ENCODE measurements at regions not wholly inside any gene's neighbourhood (a gene's known extent, or its start where the extent isn't known, plus 50 kb on each side); places are given as distances from the start of the nearest gene placed in this dataset.

DNA sequence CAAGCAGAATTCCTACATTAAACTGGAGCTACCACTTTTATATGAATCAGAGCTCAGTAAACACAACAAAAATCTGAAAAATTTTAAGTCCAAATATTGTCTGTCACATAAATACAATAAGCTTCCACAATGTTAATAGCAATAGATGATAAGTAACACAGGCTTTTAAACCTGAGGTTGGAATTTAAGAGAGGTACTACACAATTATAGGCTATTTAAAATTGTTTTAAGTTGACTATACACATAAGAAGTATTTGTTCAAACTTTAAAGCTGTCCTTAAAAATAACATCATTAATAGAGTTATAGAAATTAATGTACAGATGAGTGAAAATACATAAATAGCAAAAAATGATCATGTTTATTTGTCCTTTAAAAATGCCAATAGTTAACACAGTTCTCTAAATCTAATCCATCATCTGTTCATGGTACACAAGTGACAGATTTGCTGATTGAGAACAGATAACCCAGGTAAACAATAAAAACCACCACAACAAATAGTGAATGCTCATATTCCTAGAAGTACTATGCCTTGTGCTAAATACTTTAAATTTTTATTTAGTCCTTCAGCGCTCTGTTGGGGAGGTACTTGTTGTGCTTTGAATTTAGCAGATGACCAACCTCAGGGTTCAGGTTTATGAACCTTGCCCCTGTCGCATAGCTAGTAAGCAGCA, 382.3 kb upstream of the ID4 start:
- intact Hi-C loops (cut with DNase I), result no loop called here
- DNase-seq (ENCODE audit: low spot score), result no peak

DNA sequence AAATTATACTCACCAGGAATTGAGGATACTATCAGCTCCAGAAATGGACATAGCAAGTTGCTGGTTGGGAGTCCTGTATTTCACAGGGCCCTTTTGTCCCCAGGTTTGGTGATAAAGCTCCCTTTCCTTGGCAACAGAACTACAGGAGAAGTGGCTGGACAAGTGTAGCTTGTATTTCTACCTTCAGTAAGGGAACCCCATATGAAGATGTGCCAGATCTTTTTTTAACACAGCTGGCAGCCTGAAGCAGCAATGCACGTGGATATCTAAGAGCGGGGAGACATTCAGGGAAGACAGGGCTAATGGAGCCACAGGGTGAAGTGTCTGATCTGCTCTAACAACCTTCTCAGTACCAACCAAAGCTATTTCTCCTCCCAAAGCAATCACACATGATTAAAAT, 373.9 kb upstream of the ID4 start:
- no peak for DNase-seq (ENCODE audit: low spot score)
- intact Hi-C loops (cut with DNase I), result no loop called here

DNA sequence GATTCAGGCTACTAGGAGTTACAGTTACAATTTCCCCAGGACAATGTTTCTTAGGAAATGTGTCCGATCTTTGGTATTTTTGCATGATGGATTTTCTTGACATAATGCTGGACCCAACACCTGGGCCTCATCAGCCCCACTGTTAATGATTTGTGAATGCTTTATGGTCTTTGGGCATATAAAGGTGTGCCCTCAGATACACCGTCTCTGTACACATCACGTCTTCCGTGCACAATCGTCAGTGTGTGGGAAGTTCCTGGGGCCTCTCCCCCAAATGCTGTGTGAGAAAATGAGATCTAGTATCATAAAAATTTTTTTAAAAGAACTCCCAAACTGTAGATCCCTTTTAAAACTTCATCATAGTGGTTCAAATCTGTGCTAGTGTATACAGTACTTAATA, 373.2 kb upstream of the ID4 start:
- DNase-seq (ENCODE audit: low spot score), result no peak
- intact Hi-C loops (cut with DNase I), result no loop called here

DNA sequence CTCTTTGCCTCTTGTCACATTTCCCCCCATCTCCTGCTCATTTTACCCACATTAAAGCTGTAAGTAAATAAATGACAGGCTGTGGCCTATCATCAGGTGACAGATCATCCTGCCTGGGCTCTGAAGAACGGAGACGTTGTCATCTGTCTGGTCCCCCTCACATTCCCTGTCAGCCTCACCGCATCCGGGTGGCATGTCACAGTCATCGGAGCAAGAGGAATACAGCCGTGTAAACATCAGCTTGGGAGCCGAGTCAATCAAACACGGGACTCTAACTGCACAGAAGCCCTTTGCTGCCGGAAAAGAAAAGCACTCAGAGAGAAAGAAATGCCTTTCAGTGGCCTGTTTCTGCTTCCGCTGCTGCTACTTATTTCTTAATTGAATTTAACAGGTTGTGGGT, 371.9 kb upstream of the ID4 start:
- no peak for DNase-seq (ENCODE audit: low spot score)
- intact Hi-C loops (cut with DNase I), result no loop called here

DNA sequence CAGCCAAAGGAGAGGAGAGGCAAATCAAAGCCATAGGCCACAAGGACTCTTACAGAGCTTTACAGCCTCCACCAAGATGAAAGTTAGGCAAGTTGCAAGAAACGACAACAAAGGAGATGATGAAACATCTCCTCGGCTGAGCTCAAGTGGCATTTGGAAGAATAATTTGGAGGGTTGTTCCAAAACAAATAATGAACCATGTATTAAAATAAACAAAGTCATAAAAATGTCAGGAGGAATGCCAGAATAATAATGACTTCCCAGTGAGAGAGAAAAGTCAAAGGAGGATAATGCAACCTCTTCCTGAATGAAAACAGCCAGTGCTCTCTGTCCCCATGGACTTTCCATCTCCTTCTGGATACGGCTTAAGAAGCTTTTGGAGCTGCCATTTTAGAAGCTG, 371.4 kb upstream of the ID4 start:
- intact Hi-C loops (cut with DNase I), result no loop called here

DNA sequence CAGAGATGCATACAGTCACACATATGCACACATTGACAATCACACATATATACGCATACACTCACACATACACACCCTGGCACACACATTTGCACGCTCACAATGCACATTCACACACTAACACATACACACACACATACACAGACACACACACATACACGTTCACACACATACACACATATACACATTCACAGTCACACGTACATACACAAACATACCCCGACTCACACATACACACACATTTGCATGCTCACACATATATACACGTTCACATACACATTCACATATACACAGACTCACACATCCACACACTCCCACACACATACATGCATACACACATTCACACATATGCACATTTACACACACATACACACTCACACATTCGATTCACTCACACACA, 366.8 kb upstream of the ID4 start:
- no peak for DNase-seq (ENCODE audit: low spot score)
- intact Hi-C loops (cut with DNase I), result no loop called here

More for the DNA sequence above, 371.4 kb upstream of the ID4 start:
- no peak for DNase-seq (ENCODE audit: low spot score)

DNA sequence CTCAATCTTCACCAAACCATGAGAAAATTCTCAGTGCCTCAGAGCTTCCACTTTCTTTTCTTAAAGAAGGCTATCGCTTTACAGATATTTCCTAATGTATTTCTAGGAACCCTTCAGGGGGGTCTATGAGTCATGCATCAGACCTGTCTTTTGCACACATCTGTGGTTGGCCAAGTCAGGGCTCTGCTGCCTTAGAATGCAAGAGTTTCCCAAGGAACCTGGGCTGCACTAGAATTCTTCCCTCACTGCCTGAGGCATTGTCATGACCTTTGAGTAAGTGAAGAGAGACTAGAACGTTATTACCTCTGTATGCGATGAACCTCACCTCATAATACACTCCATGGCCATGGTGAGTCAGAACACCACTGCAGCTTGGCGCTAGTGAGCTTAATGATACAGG, 365.0 kb upstream of the ID4 start:
- DNase-seq (ENCODE audit: low spot score), result no peak
- intact Hi-C loops (cut with DNase I), result no loop called here

DNA sequence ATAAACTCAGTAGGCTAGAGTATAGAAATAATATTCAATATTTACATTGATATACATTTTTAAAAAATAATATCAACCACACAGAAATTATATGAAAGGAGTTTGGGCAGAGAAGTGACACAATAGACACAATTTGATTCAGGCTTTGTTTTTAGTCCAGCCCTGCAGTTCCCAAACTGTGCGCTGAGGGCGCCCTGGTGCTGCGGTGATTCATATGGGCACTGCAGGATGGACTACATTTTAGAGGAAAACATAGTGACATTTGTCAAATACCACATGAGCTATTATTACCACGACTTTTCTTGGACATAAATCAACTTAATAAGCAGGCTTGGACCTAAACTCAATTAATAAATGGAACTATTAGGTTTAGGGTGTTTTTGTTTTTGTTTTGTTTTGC, 364.3 kb upstream of the ID4 start:
- DNase-seq (ENCODE audit: low spot score), result no peak
- intact Hi-C loops (cut with DNase I), result no loop called here

DNA sequence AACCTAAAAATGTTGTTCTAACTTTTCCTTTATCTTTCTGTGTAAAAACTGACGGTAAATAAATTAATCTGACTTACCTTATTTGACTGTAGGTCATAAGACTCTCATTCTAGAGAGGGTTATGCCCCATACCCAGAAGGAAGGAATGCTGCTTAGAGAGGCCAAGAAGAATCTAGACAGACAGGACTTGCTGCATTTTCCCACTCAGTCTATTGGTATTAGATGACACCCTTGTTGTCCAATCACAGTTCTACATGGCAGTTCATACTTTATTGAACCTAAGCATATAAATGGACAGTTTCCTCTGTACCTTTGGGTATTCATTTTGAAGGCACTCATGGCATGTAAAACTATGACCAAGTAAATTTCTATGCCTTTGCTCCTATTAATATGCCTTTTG, 359.6 kb upstream of the ID4 start:
- DNase-seq (ENCODE audit: low spot score), result no peak
- intact Hi-C loops (cut with DNase I), result no loop called here

DNA sequence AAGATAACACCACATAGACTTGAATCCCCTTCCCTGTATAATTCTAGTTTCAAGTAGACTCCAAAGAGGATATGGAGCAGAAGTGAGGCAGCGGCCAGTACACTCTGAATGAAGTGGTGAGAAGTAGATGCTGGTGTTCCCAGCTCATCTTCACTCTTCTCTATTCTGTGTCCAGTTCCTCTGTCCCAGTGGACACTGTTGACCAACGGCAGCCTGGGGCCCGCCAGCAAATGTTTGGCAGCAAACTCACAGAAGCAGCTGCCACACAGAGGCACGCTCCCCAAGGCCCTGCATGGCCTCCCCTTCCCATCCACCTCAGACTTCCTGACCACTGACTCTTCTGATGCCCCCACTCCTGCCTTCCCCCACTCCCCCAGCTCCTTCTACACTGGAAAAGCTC, 358.9 kb upstream of the ID4 start:
- intact Hi-C loops (cut with DNase I), result no loop called here
- no peak for DNase-seq (ENCODE audit: low spot score)

DNA sequence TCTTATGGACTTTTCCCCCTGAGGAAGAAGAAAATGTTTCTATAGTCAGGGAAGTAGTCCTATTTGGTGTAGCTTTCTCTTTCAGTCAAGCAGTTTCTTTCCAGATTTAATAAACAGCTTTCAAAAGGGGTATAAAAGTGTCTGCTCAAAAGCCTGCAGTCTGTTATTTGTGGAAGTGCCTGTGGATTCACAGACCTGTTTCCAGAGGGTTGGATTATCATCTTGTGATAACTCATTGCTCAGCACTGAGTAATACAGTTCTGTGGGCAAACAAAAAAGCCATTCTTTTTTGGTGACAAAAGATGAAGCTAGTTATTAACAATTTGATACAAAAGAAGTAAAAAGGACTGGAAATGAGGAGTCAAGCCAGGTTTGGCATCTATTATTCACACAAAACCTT, 358.2 kb upstream of the ID4 start:
- intact Hi-C loops (cut with DNase I), result no loop called here
- DNase-seq (ENCODE audit: low spot score), result no peak

DNA sequence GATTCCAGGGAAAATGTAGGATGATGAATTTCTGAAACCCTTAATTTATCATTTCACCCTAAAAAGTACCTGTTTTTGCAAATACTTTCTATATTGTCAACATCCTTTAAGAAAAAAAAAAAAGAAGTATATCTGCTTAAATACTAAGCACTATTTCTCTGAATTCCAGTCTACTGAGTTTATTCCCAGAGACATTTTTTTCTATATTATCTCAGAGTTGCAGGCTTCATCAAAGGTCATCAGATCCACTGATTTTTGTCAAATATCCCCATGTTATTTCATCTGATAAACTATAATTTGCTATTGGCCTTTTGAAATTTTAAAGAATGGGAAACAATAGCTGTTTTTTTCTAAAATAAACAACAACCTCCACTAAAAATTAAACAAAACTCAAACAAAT, 357.6 kb upstream of the ID4 start:
- intact Hi-C loops (cut with DNase I), result no loop called here
- no peak for DNase-seq (ENCODE audit: low spot score)

DNA sequence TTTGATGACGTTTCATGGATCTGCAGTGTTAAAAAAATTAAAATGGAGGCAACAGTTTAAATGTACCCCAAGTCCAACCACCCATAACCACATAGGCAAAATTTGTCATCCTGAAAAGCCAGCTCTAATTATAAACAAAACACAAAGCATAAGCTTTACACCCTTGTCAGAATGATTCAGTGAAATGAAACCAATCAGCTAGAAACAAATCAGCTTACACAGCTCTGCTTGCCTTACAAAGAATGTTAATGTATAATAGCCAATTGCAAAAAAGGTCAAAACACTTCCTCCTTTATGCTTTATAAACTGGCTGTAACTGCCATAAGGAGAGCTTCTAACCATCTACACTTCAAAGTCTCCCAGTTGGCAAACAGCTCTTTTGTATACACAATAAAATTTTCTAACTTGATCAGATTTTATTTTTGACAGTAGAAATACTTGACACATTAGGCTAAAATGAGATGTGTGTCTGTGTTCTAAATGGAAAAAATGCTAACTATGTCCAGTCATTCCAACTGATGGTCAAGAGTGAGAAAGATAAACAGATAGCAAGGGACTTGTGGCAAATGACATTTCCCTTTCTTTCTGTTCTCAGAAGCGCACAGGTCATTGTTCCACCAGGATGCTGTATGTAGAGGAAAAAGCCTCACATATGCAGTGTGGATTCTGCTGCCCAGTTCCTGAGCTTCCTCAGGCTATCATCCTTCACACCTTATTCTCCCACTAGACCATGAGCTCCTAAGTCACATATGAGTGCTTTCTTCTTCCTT, 344.3 kb upstream of the ID4 start:
- DNase-seq (ENCODE audit: low spot score), result no peak
- intact Hi-C loops (cut with DNase I), result no loop called here

DNA sequence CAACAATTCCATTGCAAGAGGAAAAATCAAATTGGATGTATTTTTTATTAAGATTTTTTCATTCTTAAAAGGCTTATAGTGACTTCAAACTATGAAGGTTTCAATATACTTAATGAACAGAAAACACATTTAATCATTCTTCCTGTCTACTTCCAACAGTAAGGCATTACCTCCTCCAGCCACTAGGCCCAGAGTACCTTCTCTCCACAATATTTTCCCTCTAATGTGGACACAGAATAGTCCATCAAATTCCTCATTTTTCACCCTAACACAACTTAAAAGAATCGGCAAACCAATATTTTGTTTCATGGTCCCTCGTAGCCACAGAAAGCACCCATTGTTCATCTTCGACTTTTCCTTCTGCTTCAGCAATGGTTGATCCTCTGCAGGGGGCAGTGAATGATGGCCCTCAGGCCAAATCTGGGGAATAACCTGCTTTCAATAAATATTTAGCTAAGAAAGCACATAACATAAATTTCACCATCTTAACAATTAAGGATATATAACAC, 335.4 kb upstream of the ID4 start:
- no peak for DNase-seq (ENCODE audit: low spot score)
- intact Hi-C loops (cut with DNase I), result no loop called here

DNA sequence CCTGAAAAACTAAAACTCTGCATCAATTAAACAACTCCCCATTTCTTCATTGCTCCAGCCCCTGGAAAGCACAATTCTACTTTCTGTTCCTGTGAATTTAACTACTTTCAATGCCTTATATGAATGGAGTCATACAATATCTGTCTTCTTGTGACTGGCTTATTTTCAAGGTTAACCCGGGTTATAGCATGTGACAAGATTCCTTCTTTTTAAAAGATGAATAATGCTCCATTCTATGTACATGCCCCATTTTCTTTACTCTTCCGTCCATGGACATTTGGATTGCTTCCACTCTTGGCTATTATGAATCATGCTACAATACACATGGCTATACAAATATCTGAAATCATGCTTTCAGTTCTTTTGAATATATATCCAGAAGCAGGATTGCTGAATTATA, 334.9 kb upstream of the ID4 start:
- intact Hi-C loops (cut with DNase I), result no loop called here
- no peak for DNase-seq (ENCODE audit: low spot score)

DNA sequence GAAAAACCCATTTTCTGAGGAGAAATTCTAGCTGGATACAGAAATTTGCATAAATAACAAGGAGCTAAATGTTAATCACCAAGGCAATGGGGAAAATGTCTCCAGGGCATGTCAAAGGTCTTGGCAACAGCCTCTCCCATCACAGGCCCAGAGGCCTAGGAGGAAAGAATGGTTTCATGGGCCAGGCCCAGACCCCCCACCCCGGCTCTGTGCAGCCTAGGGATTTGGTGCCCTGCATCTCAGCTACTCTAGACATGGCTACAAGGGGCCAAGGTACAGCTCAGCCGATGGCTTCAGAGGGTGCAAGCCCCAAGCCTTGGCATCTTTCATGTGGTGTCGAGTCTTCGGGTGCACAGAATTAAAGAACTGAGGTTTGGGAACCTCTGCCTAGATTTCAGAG, 321.2 kb upstream of the ID4 start:
- DNase-seq (ENCODE audit: low spot score), result no peak
- intact Hi-C loops (cut with DNase I), result no loop called here

DNA sequence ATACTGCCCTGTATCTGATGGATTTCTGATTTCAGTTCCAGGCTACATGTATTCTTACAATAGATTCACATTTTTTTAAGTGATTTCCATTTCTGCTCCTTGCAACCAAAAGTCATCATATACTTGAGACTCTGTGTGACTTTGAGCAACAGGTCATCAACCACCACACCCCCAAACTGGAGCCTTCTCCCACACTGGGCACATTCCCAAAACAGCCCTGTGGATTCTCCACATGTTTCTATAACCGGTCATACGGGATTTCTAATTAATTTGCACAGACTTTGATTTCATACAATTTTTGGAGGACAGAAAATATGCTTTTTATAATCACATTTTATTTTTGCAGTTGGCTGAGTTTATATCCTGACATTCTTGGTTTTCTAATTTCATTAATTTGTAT, 317.2 kb upstream of the ID4 start:
- DNase-seq (ENCODE audit: low spot score), result no peak
- intact Hi-C loops (cut with DNase I), result no loop called here

DNA sequence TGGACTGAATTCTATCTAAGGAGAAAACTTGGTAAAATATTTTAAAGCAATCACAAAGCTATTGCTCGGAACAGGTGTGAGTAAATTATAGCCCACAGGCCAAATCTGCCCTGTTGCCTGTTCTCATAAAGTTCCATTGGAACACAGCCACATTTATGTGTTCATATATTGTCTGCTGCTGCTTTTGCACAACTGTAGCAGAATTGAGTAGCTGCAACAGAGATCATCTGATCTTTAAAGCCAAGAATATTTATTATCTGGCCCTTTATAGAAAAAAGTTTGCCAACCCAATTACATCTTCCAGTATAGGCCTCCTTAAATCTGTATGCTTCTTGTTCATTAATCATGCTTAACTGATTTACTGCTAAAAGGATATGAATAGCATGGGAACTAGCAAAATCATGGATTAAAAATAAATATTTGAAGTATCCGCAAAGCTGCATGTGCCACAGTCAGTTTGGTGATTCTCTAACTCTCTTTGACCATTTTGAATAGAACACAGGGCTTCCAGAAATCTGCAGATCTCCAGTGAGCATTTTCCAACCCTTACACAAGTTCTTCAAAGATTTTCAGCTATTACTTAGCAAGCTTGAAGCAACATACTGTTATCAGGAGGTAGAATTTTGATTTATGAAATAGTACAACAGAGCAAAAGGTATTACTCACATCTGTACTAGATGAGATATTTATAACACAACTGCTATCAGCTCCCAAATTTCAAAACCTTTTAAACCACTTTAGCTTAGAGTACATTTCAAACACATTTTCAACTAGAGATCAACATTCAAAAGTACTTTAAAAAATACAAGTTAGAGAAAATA, 312.6 kb upstream of the ID4 start:
- intact Hi-C loops (cut with DNase I), result no loop called here
- DNase-seq (ENCODE audit: low spot score), result no peak

DNA sequence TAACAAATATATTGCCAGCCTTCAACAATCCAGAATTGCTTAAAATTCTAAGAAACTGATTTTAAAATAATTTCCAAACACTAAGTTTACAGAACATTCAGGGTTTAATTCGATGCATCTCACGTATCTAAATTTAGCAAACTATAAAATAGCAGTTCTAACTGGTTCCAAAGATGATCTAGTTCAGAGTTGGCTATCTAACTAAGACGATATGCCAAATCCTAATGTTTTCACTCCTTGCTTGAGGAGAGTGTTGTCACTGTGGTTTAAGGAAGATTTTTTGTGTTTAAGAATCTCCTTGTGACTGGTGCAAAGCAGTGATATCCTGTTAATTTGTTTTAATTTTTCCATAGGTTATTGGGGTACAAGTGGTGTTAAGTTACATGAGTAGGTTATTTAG, 311.5 kb upstream of the ID4 start:
- intact Hi-C loops (cut with DNase I), result no loop called here
- no peak for DNase-seq (ENCODE audit: low spot score)

DNA sequence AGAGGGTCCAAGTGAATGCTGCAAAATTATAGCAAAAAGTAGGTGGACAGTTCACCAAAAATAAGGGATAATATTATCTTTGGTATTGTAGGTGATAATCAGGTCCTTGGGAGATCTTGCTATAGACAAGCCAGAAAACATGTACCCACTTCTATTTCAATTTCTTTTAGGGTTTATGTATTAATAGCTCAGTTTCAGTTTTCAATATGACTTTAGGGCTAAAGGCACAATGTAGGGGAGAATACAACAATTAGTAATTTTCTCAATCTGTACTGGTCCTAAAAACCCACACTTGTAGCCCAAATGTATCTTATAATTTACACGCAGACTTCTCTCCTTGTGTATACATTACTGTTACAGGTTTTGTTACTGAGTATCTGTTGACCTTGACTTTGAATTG, 307.0 kb upstream of the ID4 start:
- intact Hi-C loops (cut with DNase I), result no loop called here
- DNase-seq (ENCODE audit: low spot score), result no peak

DNA sequence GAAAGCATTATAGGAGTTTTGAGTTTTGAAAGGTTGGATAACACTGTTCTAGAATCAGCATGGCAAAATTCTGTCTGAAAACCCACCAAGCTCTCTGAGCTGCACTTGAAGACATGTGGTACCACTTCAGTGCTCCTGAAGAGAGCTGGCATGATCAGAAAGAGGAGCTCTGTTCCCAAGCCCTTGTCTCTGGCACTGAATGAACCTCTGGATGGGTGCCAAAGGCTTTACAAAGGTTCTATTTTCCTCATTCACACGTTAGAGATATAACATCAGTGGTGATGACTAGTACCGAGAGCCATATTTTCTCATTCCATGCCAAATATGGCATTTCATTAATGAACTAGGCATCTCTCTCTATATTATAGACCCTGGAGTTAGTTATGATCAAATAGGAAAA, 301.8 kb upstream of the ID4 start:
- intact Hi-C loops (cut with DNase I), result no loop called here
- no peak for DNase-seq (ENCODE audit: low spot score)
